Ascending aorta (tissue), 2 donors: ENCODE measurements at regions not wholly inside any gene's neighbourhood (a gene's known extent, or its start where the extent isn't known, plus 50 kb on each side); places are given as distances from the start of the nearest gene placed in this dataset.

Experiments
- DNase-seq, 2 donors: peaks; one replicate each; pipeline ENCODE4 v3.0.0-alpha.2; 2019; ENCODE audit warnings: low spot score in 2 of 2
- H3K27ac ChIP-seq, 2 donors: fragments of 200-600 bp; sonication (generic); one replicate each; pipeline ENCODE4 v1.5.1; 2016 to 2017; ENCODE audit warnings: mild to moderate bottlenecking in 1 of 2
- H3K27me3 ChIP-seq: fragments of 200-600 bp; sonication (generic); one replicate; pipeline ENCODE4 v1.5.1; 2017
- H3K36me3 ChIP-seq, 2 donors: fragments of 200-600 bp; sonication (generic); one replicate each; pipeline ENCODE4 v1.5.1; 2016
- H3K4me1 ChIP-seq, 2 donors: fragments of 200-600 bp; sonication (generic); one replicate each; pipeline ENCODE4 v1.5.1; 2016 to 2017; ENCODE audit warnings: mild to moderate bottlenecking in 1 of 2
- H3K4me3 ChIP-seq, 2 donors: fragments of 200-600 bp; sonication (generic); one replicate each; pipeline ENCODE4 v1.5.1; 2016 to 2017; ENCODE audit warnings: mild to moderate bottlenecking in 1 of 2
- H3K9me3 ChIP-seq, 2 donors: fragments of 200-600 bp; sonication (generic); one replicate each; pipeline ENCODE4 v1.5.1; 2016
- intact Hi-C: fragments of 100-400 bp; cut with DNase I; formaldehyde crosslinking; loops from one replicate; pipeline ENCODE4 v1.15.1; 2023
- TF ChIP-seq, protein P1 (sequence below), 3 experiments: fragments of 200-600 bp in 2 of 3; fragments of 450-650 bp in 1 of 3; sonication (generic) in 2 of 3; IDR thresholded peaks; one replicate each; pipeline ENCODE4 v1.5.1; 2016 to 2019; ENCODE audit warnings: antibody characterized with exemption in 3 of 3, mild to moderate bottlenecking in 1 of 3, moderate library complexity in 1 of 3

DNA sequence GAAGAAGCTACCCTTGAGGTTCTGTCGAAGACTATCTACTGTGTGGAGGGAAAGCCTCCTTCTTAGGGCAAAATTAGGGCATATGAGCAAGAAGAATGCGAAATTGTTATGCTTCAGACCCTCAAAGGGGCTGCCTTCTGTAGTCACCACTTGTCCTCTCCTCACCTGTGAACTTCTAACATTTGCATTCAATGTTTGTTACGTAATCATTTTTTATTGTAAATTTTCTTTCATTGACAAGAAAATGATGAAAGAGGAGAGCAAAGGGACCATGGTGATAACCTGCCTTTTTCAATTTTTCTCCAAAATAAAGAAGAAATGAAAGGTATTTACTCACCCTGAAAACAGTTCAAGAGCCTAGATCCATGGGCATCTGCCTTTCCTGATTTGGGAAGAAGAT, 193.0 kb downstream of the SP3 start:
- TF ChIP-seq, protein P1, sequence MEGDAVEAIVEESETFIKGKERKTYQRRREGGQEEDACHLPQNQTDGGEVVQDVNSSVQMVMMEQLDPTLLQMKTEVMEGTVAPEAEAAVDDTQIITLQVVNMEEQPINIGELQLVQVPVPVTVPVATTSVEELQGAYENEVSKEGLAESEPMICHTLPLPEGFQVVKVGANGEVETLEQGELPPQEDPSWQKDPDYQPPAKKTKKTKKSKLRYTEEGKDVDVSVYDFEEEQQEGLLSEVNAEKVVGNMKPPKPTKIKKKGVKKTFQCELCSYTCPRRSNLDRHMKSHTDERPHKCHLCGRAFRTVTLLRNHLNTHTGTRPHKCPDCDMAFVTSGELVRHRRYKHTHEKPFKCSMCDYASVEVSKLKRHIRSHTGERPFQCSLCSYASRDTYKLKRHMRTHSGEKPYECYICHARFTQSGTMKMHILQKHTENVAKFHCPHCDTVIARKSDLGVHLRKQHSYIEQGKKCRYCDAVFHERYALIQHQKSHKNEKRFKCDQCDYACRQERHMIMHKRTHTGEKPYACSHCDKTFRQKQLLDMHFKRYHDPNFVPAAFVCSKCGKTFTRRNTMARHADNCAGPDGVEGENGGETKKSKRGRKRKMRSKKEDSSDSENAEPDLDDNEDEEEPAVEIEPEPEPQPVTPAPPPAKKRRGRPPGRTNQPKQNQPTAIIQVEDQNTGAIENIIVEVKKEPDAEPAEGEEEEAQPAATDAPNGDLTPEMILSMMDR (IDR thresholded peaks at IDR 0.05), result no peak
- Histone ChIP-seq H3K9me3 (no peaks in the 10 kb centered on the region), H3K36me3 (no peaks in the 10 kb centered on the region), H3K4me1 (no peaks in the 10 kb centered on the region), H3K4me3 (no peak overlapping the region), H3K27ac (no peak overlapping the region), H3K27me3 (no peaks in the 10 kb centered on the region)
- no peak for DNase-seq
- intact Hi-C loops, result no loop called here

DNA sequence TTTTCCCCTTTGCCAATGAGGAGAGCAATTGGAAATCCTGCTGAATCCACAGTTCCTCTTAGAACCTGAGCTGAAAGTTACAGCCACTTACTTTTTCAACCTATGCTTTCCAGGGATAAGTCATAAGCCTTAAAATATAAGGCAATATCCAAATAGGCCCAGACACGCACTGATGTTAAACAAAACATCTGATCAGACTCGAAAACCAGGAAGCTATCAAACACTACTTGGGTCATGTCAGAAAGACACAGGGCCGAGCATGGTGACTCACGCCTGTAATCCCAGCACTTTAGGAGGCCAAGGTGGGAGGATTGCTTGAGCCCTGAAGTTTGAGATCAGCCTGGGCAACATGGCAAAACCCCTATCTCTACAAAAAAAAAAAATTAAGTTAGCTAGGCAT, 192.1 kb downstream of the SP3 start:
- intact Hi-C loops, result no loop called here

DNA sequence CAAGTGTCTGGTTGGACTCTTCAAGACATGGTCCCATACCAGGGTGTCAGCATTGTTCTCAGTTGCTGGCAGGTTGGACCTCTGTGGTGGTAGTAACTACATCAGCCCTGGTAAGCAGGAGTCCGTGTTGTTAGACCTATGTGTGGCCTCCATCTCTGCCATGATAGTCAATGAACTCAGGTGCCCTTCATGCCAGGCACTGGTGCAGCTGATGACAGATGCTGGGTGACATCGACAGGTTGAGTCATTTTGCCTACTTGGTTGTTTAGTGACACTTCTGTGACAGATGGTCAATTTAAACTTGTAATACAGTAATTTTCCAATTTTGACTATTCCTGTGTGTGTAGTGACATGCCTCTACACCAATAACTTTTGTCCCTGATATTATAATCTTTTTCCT, 189.7 kb downstream of the SP3 start:
- Histone ChIP-seq H3K9me3 (no peaks in the 10 kb centered on the region), H3K27me3 (no peaks in the 10 kb centered on the region), H3K36me3 (no peaks in the 10 kb centered on the region), H3K4me3 (no peak overlapping the region), H3K4me1 (no peaks in the 10 kb centered on the region), H3K27ac (no peak overlapping the region)
- TF ChIP-seq, protein P1 (IDR thresholded peaks at IDR 0.05), result no peak
- intact Hi-C loops, result no loop called here
- DNase-seq, result no peak

More for the DNA sequence above, 192.1 kb downstream of the SP3 start:
- no peak for DNase-seq
- Histone ChIP-seq H3K4me3 (no peak overlapping the region), H3K9me3 (no peaks in the 10 kb centered on the region), H3K4me1 (no peaks in the 10 kb centered on the region), H3K27me3 (no peaks in the 10 kb centered on the region), H3K36me3 (no peaks in the 10 kb centered on the region), H3K27ac (no peak overlapping the region)
- TF ChIP-seq, protein P1 (IDR thresholded peaks at IDR 0.05), result no peak

DNA sequence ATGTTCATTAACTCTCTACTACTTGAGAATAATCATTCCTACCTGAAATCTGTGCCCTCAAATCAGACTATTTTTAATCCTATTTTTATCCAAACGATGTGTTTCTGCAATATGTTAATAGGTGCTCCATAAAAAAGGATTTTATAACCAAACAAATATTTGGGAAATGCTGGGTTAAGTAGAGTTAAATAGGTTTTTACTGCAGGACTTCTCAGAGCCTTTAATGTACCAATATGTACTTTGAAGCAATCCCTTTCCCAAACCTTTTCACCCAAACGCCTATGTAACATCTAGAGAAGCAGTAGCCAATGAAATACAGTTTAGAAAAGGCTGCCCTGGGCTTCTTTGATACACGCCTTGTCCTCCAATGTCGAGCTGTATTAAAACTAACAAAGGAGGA, 182.5 kb downstream of the SP3 start:
- Histone ChIP-seq H3K27ac (no peak overlapping the region), H3K4me1 (no peaks in the 10 kb centered on the region), H3K36me3 (no peaks in the 10 kb centered on the region), H3K27me3 (no peaks in the 10 kb centered on the region), H3K4me3 (no peak overlapping the region), H3K9me3 (no peaks in the 10 kb centered on the region)
- TF ChIP-seq, protein P1 (IDR thresholded peaks at IDR 0.05), result no peak
- intact Hi-C loops, result no loop called here
- no peak for DNase-seq

DNA sequence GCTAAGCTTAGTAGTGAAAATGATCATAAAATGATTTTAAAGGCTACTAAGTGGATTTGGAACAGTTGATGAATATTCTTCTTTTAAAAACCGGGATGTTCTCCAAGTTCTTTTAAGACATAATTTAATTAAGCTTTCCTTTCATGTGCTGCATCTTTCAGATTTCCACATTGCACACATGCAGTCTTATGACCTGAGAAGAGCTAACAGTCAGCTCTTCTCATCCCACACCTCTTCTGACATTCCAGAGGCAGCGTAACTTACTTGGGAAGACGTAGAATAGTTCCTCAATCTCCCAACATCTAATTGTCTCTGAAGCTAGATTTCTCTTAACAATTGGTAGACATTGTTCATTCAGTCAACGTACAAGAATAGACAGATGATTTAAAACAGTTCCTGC, 181.8 kb downstream of the SP3 start:
- H3K4me1 ChIP-seq, result no peaks in the 10 kb centered on the region
- TF ChIP-seq, protein P1 (IDR thresholded peaks at IDR 0.05), result no peak
- H3K27ac ChIP-seq, result no peak overlapping the region
- intact Hi-C loops, result no loop called here
- no peaks in the 10 kb centered on the region for H3K36me3 ChIP-seq
- no peaks in the 10 kb centered on the region for H3K9me3 ChIP-seq
- no peaks in the 10 kb centered on the region for H3K27me3 ChIP-seq
- DNase-seq, result no peak
- no peak overlapping the region for H3K4me3 ChIP-seq

DNA sequence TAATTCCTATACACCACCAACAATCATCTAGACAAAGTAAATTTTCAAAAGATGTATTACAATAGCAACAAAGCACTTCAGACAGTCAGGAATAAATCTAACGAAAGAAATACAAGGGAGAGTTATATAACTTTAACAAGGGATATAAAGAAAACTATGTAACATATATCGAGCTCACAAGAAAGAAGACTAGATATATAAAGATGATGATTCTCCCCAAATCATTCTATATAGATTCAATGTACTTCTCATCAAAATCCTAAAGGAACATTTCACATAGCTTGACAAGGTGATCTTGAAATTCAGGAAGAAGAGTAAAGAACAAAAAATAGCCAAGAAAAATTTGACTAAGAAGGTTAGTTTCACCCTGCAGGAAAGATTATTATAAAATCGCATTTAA, 179.4 kb downstream of the SP3 start:
- intact Hi-C loops, result no loop called here
- Histone ChIP-seq H3K4me1 (no peaks in the 10 kb centered on the region), H3K9me3 (no peaks in the 10 kb centered on the region), H3K27me3 (no peaks in the 10 kb centered on the region), H3K4me3 (no peak overlapping the region), H3K36me3 (no peaks in the 10 kb centered on the region), H3K27ac (no peak overlapping the region)
- TF ChIP-seq, protein P1 (IDR thresholded peaks at IDR 0.05), result no peak
- no peak for DNase-seq
